Adrenal gland (tissue), 9 donors: ENCODE measurements at regions not wholly inside any gene's neighbourhood (a gene's known extent, or its start where the extent isn't known, plus 50 kb on each side); places are given as distances from the start of the nearest gene placed in this dataset.

ENCODE experiments used
- DNase-seq, 7 donors: peaks; one replicate each; pipeline ENCODE4 v3.0.0-alpha.2; 2019 to 2020
- H3K27ac ChIP-seq, 5 donors: fragments of 200-600 bp; sonication (generic) in 4 of 5; 1 replicate in 3 of 5; 2 replicates in 2 of 5; pipeline versions ENCODE4 v1.5.1 to v1.8.0; 2016 to 2020; ENCODE audit warnings: mild to moderate bottlenecking in 1 of 5
- H3K27me3 ChIP-seq: fragments of 200-600 bp; 2 replicates; pipeline ENCODE4 v1.8.0; 2021
- H3K36me3 ChIP-seq, 2 donors: fragments of 200-600 bp; replicated peaks in 1 of 2; 1 replicate in 1 of 2; 2 replicates in 1 of 2; pipeline versions ENCODE4 v1.5.1 to v1.8.0; 2018 to 2022
- H3K4me1 ChIP-seq, 2 donors: fragments of 200-600 bp; replicated peaks in 1 of 2; 1 replicate in 1 of 2; 2 replicates in 1 of 2; pipeline versions ENCODE4 v1.5.1 to v1.8.0; 2018 to 2021
- H3K4me3 ChIP-seq, 4 donors: fragments of 200-600 bp; sonication (generic) in 3 of 4; one replicate each; pipeline ENCODE4 v1.5.1; 2016 to 2018
- H3K9me3 ChIP-seq, 3 donors: fragments of 200-600 bp; sonication (generic) in 1 of 3; replicated peaks in 1 of 3; 1 replicate in 2 of 3; 2 replicates in 1 of 3; pipeline versions ENCODE4 v1.5.1 to v1.8.0; 2016 to 2021
- CTCF ChIP-seq, 6 experiments: fragments of 450-650 bp in 4 of 6; fragments of 200-600 bp in 2 of 6; sonication (generic) in 1 of 6; IDR thresholded peaks; 1 replicate in 5 of 6; 2 replicates in 1 of 6; pipeline versions ENCODE4 v1.5.1 to v1.8.0; 2016 to 2021; ENCODE audit warnings: antibody characterized with exemption in 6 of 6, mild to moderate bottlenecking in 2 of 6, moderate library complexity in 1 of 6
- POLR2A ChIP-seq, 2 donors: fragments of 450-650 bp; IDR thresholded peaks; one replicate each; pipeline ENCODE4 v1.6.1; 2017; ENCODE audit warnings: antibody characterized with exemption in 2 of 2, mild to moderate bottlenecking in 2 of 2, moderate library complexity in 1 of 2
- WGBS, 4 donors: extraction: QIAGEN DNeasy Blood & Tissue Kit in 2 of 4; methylation state at CpG; one replicate each; pipeline versions ENCODE4 v1.1.5 to v1.1.7; 2013 to 2017; 5-methylcytosine and 5-hydroxymethylcytosine counted together
- intact Hi-C, 2 donors: fragments of 100-400 bp; cut with DNase I; formaldehyde crosslinking; loops; one replicate each; pipeline versions ENCODE4 v1.14.1 to v1.15.0; 2022 to 2023
- donor health status: healthy with polysubstance abuse.
- donor health status: Bipolar disorder and iron deficiency.
- donor health status: DM: yes; HTN: yes; CAD: no.
- donor health status: DM: no; HTN: no; CAD: no.
- donor health status: DM: no; HTN: no; CAD: no.

GRCh38 chr12:97027482-97027881 lies 120.4 kb downstream of the NEDD1 start:
- Histone ChIP-seq H3K4me3 (no peak overlapping the region), H3K9me3 (no peaks in the 10 kb centered on the region), H3K27ac (no peak overlapping the region), H3K36me3 (no peaks in the 10 kb centered on the region), H3K27me3 (no peaks in the 10 kb centered on the region), H3K4me1 (no peaks in the 10 kb centered on the region)
- WGBS, 4 donors: 44 to 83% (median 78%) methylated on average over 1 of the region's 1 CpG
- no peak for DNase-seq
- TF ChIP-seq POLR2A (IDR thresholded peaks at IDR 0.05): no peak
- TF ChIP-seq CTCF (IDR thresholded peaks at IDR 0.05): no peak
- intact Hi-C loops: no loop called here

DNA sequence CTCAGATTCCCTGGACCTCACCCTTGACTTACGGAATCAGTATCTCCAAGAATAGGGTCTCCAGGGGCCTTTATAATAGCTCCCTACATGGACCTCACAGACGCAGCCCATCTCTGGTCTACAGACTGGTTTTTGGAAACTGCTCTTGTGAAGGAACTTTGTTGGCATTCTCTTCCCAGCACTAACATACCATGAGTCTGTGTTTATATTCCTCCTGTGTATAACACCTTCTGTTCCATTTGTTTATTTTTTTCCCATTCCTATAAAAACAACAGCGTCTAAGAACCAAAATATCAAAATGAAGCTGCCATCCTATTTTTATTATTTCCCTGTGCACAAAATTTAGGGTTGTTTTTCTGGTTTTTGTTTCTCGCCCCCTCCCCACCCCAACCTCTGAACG lies 131.1 kb downstream of the NEDD1 start:
- no peaks in the 10 kb centered on the region for H3K9me3 ChIP-seq
- H3K27me3 ChIP-seq: no peaks in the 10 kb centered on the region
- no peak overlapping the region for H3K4me3 ChIP-seq
- intact Hi-C loops: no loop called here
- H3K36me3 ChIP-seq: no peaks in the 10 kb centered on the region
- no peak for DNase-seq
- TF ChIP-seq CTCF (IDR thresholded peaks at IDR 0.05) (no peak), POLR2A (IDR thresholded peaks at IDR 0.05) (no peak)
- H3K4me1 ChIP-seq: no peaks in the 10 kb centered on the region
- no peak overlapping the region for H3K27ac ChIP-seq
- WGBS, 4 donors: 60 to 65% (median 62%) methylated on average over 5 of the region's 5 CpGs

DNA sequence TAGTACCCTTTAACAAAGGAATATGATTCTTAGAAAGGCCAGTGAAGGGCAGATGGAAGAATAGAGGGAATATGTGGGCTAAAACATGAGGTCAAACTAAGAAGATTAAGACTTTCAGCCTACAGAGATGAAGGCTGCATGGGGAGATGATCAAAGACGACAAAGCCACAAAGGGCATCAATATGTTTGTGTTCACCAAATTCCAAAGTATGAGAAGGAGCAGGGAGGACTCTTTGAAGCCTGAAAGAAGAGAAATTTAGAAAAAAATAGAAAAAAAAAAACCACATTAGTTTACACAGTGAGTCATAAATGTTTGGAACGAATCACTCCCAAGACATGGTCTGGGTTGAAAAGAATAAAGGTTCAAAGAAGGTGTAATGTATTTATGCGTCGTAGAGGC lies 131.8 kb downstream of the NEDD1 start:
- no peak for DNase-seq
- Histone ChIP-seq H3K4me1 (no peaks in the 10 kb centered on the region), H3K27me3 (no peaks in the 10 kb centered on the region), H3K36me3 (no peaks in the 10 kb centered on the region), H3K9me3 (no peaks in the 10 kb centered on the region), H3K27ac (no peak overlapping the region), H3K4me3 (no peak overlapping the region)
- WGBS, 4 donors: 65 to 74% (median 72%) methylated on average over 4 of the region's 4 CpGs
- intact Hi-C loops: no loop called here
- TF ChIP-seq CTCF (IDR thresholded peaks at IDR 0.05) (no peak), POLR2A (IDR thresholded peaks at IDR 0.05) (no peak)

DNA sequence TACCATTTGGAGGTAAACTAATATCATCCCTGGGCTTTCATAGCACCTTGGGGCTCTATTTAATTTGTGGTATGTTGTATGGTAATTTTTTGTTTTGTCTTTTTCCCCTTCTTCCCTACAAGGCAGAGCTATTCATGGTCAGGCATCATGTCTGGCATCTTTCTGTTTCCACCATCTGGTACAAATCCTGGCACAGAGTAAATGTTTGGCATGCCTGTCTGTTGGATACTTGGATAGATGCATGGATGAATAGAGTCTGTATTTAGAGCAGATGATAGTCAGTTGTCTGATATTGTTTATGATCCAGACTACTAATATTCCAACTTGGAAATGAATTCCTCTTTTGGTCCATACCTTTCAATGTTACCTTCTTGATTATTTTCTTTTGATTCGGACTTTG lies 139.8 kb downstream of the NEDD1 start:
- 83 to 100% (median 93%) methylated on average over 1 of the region's 1 CpG for WGBS, 4 donors
- DNase-seq: no peak
- Histone ChIP-seq H3K9me3 (no peaks in the 10 kb centered on the region), H3K4me1 (peaks cover 5 to 10% of the 10 kb centered on the region in 2 donors), H3K36me3 (no peaks in the 10 kb centered on the region), H3K27ac (no peak overlapping the region), H3K27me3 (no peaks in the 10 kb centered on the region), H3K4me3 (no peak overlapping the region)
- TF ChIP-seq CTCF (IDR thresholded peaks at IDR 0.05): no peak
- no peak for TF ChIP-seq POLR2A (IDR thresholded peaks at IDR 0.05)
- intact Hi-C loops: no loop called here
